OCI-LY7 (cell line): ENCODE measurements at regions not wholly inside any gene's neighbourhood (a gene's known extent, or its start where the extent isn't known, plus 50 kb on each side); places are given as distances from the start of the nearest gene placed in this dataset.

Experiments used
- EZH2phosphoT487 ChIP-seq: fragments of 200-600 bp; sonication (generic); IDR thresholded peaks from 2 replicates; pipeline ENCODE4 v1.6.1; 2018; ENCODE audit warnings: low read depth, borderline replicate concordance, mild to moderate bottlenecking, mixed run types, antibody characterized with exemption, low read length, moderate library complexity, mixed read lengths
- TF ChIP-seq, protein P1 (sequence below): fragments of 200-600 bp; sonication (generic); conservative IDR thresholded peaks from 2 replicates; pipeline ENCODE4 v1.5.1; 2014; ENCODE audit warnings: mild to moderate bottlenecking, antibody characterized with exemption, low read length, moderate library complexity, mixed read lengths

GRCh38 chr13:99908140-99908803 is 63.3 kb downstream of the ZIC5 start:
- TF ChIP-seq, protein P1, sequence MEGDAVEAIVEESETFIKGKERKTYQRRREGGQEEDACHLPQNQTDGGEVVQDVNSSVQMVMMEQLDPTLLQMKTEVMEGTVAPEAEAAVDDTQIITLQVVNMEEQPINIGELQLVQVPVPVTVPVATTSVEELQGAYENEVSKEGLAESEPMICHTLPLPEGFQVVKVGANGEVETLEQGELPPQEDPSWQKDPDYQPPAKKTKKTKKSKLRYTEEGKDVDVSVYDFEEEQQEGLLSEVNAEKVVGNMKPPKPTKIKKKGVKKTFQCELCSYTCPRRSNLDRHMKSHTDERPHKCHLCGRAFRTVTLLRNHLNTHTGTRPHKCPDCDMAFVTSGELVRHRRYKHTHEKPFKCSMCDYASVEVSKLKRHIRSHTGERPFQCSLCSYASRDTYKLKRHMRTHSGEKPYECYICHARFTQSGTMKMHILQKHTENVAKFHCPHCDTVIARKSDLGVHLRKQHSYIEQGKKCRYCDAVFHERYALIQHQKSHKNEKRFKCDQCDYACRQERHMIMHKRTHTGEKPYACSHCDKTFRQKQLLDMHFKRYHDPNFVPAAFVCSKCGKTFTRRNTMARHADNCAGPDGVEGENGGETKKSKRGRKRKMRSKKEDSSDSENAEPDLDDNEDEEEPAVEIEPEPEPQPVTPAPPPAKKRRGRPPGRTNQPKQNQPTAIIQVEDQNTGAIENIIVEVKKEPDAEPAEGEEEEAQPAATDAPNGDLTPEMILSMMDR, result no peak
- TF ChIP-seq EZH2phosphoT487, result no peak
